Panc1 (cell line): ENCODE measurements at regions not wholly inside any gene's neighbourhood (a gene's known extent, or its start where the extent isn't known, plus 50 kb on each side); places are given as distances from the start of the nearest gene placed in this dataset.

Source experiments
- ATAC-seq: fragments of 200-7000 bp; cut with Tn5 transposase; 2 replicates; pipeline ENCODE4 v1.9.1; 2020; ENCODE audit warnings: mild to moderate bottlenecking, moderate library complexity
- BruUV-seq: library from RNA; stranded (reverse); fragments of 400-500 nt; replicated peaks from 2 replicates; lab custom pipeline; 2021; lab: Mats Ljungman, UMichigan
- CTCF ChIA-PET: fragments of 300-600 bp; sonication (Branson Sonifier 250); formaldehyde crosslinking; loops from one replicate; lab custom pipeline; 2022; ENCODE audit warnings: antibody characterized with exemption; lab: Charles Lee
- POLR2A ChIA-PET: fragments of 300-600 bp; sonication (Branson Sonifier 250); formaldehyde crosslinking; loops from one replicate; lab custom pipeline; 2022; ENCODE audit warnings: antibody characterized with exemption; lab: Charles Lee
- DNase-seq: peaks from one replicate; pipeline ENCODE4 v3.0.0-alpha.2; 2010; ENCODE audit warnings: low read depth, low spot score
- H3K27ac ChIP-seq: 2 replicates; pipeline ENCODE4 v1.5.1; 2011; ENCODE audit warnings: mild to moderate bottlenecking, low read length, inconsistent platforms
- H3K27me3 ChIP-seq: fragments of 200-500 bp; sonication (Bioruptor generic); 2 replicates; pipeline ENCODE4 v1.6.0; 2014; ENCODE audit warnings: low read length, inconsistent platforms; ENCODE audit not compliant: control insufficient read depth, insufficient read depth
- H3K36me3 ChIP-seq: fragments of 200-500 bp; sonication (Bioruptor generic); 2 replicates; pipeline ENCODE4 v1.5.1; 2014; ENCODE audit warnings: inconsistent platforms, mild to moderate bottlenecking, low read length, moderate library complexity; ENCODE audit not compliant: control insufficient read depth, insufficient read depth
- H3K4me1 ChIP-seq: 2 replicates; pipeline ENCODE4 v1.5.1; 2011; ENCODE audit warnings: inconsistent platforms, mild to moderate bottlenecking, low read length, moderate library complexity; ENCODE audit not compliant: control insufficient read depth, insufficient read depth
- H3K4me3 ChIP-seq, 2 experiments: 2 replicates each; pipeline ENCODE4 v1.5.1; 2011 to 2012; ENCODE audit warnings: low read depth in 2 of 2, low read length in 2 of 2, mild to moderate bottlenecking in 2 of 2, inconsistent platforms in 1 of 2, moderate library complexity in 1 of 2
- H3K9me3 ChIP-seq: fragments of 200-500 bp; sonication (Bioruptor generic); 2 replicates; pipeline ENCODE4 v1.5.1; 2014; ENCODE audit warnings: low read depth, mild to moderate bottlenecking, inconsistent platforms, low read length, moderate library complexity; ENCODE audit not compliant: control insufficient read depth, insufficient read depth
- CTCF ChIP-seq: fragments of 450-650 bp; IDR thresholded peaks from 2 replicates; pipeline ENCODE4 v1.5.1; 2017; ENCODE audit warnings: mild to moderate bottlenecking
- POLR2AphosphoS5 ChIP-seq: IDR thresholded peaks from 2 replicates; pipeline ENCODE4 v1.6.1; 2012; ENCODE audit warnings: mild to moderate bottlenecking, low read depth, low read length, moderate library complexity
- REST ChIP-seq, 2 experiments: IDR thresholded peaks; 2 replicates each; pipeline ENCODE4 v1.6.1; 2011 to 2012; ENCODE audit warnings: low read depth in 2 of 2, control low read depth in 1 of 2, low read length in 1 of 2, mild to moderate bottlenecking in 1 of 2, moderate library complexity in 1 of 2; ENCODE audit not compliant: insufficient read depth in 1 of 2
- SIN3A ChIP-seq: IDR thresholded peaks from 2 replicates; pipeline ENCODE4 v1.6.1; 2012; ENCODE audit warnings: low read depth, mild to moderate bottlenecking, low read length, moderate library complexity, borderline replicate concordance; ENCODE audit not compliant: insufficient read depth
- TCF7L2 ChIP-seq: IDR thresholded peaks from 2 replicates; pipeline ENCODE4 v1.6.1; 2011; ENCODE audit warnings: mild to moderate bottlenecking, low read depth, low read length, inconsistent platforms
- in situ Hi-C: cut with HindIII; loops from 2 replicates; pipeline ENCODE4 v1.10.0; 2016; ENCODE audit warnings: low sequenced_read_pairs, low pct_unique_long_range_greater_than_20kb
- intact Hi-C: fragments of 100-400 bp; cut with micrococcal nuclease; formaldehyde crosslinking; loops from one replicate; pipeline ENCODE4 v1.10.0; 2022; ENCODE audit not compliant: unreplicated experiment

DNA sequence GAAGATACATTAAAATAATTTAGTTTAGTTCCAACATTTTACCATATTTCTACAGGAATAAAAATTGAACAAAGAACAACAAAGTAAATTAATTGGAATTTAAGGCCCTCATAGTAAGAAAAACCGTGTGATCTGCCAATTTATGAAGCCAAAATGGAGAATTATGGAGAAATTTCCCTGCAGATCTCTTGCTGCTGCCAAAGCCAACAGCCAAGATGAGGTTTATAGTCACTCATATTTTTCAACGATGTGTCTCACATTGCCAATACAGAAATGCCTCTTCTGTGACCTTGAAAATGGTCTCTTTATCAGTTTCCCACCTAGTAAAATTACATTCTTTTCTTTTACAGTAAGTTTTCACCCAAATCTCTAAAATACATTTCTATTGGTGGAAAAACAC, 317.2 kb upstream of the FIGN start:
- BruUV-seq: no TSS peak
- ChIA-PET POLR2A (no interaction called here), CTCF (no interaction called here)
- DNase-seq: no peak
- no peak overlapping the region for H3K4me3 ChIP-seq
- H3K27ac ChIP-seq: no peak overlapping the region
- H3K4me1 ChIP-seq: no peaks in the 10 kb centered on the region; the same call in 1 of the 2 replicates
- TF ChIP-seq REST (IDR thresholded peaks at IDR 0.05; ENCODE audit: insufficient read depth in 1 of 2, low read depth in 2 of 2, low read length in 1 of 2): no peak
- TF ChIP-seq POLR2AphosphoS5: no peak
- no peaks in the 10 kb centered on the region for H3K36me3 ChIP-seq
- no peak for ATAC-seq
- no peaks in the 10 kb centered on the region for H3K27me3 ChIP-seq
- intact Hi-C loops (no loop called here), in situ Hi-C loops (no loop called here)
- no peaks in the 10 kb centered on the region for H3K9me3 ChIP-seq

- in situ Hi-C loops (no loop called here), intact Hi-C loops (no loop called here)
- DNase-seq (no peak), ATAC-seq (no peak)
- H3K9me3 ChIP-seq: no peaks in the 10 kb centered on the region
- H3K4me1 ChIP-seq: no peaks in the 10 kb centered on the region; the same call in 1 of the 2 replicates
- no peaks in the 10 kb centered on the region for H3K27me3 ChIP-seq
- BruUV-seq: no TSS peak
- CTCF ChIA-PET: no interaction called here
- H3K27ac ChIP-seq: no peak overlapping the region
- TF ChIP-seq SIN3A: no peak
- no peak for TF ChIP-seq CTCF
- no peak for TF ChIP-seq POLR2AphosphoS5
- TF ChIP-seq TCF7L2: no peak
- no peak for TF ChIP-seq REST (IDR thresholded peaks at IDR 0.05; ENCODE audit: insufficient read depth in 1 of 2, low read depth in 2 of 2, low read length in 1 of 2)
- H3K36me3 ChIP-seq: no peaks in the 10 kb centered on the region
- POLR2A ChIA-PET: no interaction called here
- no peak overlapping the region for H3K4me3 ChIP-seq
These were observed 316.2 kb upstream of the FIGN start for GRCh38 chr2:164052006-164052405.
